Stimulated activated CD4-positive, alpha-beta T cell treated with anti-CD3 and anti-CD28 coated beads, Interleukin-15, amount 100 ng/mL, for 48 hours (primary cell): ENCODE measurements at regions not wholly inside any gene's neighbourhood (a gene's known extent, or its start where the extent isn't known, plus 50 kb on each side); places are given as distances from the start of the nearest gene placed in this dataset.
"Not testable (repeated sequence)": the region's sequence is repeated elsewhere in the genome, so short reads cannot be mapped to it uniquely, and the experiment has no call there.

Source experiments
- DNase-seq, 2 donors: peaks; one replicate each; pipeline ENCODE4 v3.0.0-alpha.2; 2020; ENCODE audit warnings: low read depth in 2 of 2

DNA sequence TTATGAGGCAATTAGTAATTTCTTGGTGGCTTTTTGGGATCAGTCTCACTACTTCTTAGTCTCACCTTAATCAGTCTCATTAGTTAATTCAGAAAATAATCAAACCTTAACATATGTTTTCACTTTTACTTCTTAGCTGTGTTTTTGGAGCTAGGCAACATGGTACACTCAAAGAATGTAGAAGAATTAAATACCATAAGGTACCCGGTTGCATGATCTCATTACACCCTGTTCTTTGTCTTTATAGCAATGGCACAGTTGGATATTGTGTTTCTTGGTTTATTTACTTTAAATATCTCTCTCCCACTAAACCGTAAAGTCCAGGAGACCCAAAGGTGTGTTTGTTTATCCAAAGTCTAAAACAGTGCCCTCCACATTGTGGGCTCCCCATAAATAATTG, 132.3 kb downstream of the TNFSF18 start:
- DNase-seq, result no peak

DNA sequence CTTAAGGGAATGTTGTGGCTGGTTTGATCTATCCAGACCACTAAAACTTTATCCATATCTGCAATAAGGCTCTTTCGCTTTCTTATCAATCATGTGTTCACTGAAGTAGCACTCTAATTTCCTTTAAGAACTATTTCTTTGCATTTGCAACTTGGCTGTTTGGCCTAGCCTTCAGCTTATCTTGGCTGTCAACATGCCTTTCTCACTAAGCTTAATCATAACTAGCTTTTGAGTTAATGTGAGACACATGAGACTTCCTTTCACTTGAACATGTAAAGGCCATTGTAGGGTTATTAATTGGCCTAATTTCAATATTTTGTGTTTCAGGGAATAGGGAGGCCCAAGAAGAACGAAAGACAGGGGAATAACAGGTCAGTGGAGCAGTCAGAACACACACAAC, 124.7 kb downstream of the TNFSF18 start:
- DNase-seq, result no peak

DNA sequence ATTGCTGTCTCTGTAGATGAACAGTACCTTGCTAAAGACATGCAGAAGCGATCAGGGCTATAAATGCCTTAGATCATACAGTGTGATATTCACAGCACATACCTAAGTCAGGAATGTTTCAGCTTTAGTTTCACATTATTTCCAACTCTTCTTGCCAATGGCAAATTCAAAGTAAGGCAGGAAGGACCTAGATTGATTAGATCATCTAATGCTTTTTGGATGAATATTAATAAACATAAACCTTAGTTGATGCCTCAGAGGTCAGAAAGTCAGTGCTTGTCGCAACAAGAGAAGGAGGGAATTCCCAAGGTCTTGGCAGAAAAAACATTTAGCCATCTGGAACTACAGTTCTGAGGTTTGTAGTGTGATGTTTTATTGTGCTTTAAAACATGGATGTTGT, 122.3 kb downstream of the TNFSF18 start:
- no peak for DNase-seq

DNA sequence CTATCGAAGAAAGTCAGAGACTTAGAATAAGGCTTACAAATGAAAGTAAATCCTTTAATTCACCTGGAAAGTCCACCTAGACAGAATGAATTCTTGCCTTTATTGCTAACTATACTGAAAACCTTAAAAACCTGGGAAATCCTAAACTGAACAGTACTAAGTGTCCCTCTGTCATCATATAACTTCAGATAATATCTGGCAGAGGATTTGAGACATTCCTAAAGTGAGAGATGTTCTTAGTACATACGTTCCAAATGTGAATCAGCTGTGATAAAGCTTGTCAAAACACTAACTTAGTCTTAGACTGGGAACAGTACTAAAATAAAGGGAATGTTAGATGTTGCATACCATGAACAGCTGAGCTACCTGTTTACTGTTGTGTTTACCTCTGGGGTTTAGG, 121.7 kb downstream of the TNFSF18 start:
- no peak for DNase-seq

DNA sequence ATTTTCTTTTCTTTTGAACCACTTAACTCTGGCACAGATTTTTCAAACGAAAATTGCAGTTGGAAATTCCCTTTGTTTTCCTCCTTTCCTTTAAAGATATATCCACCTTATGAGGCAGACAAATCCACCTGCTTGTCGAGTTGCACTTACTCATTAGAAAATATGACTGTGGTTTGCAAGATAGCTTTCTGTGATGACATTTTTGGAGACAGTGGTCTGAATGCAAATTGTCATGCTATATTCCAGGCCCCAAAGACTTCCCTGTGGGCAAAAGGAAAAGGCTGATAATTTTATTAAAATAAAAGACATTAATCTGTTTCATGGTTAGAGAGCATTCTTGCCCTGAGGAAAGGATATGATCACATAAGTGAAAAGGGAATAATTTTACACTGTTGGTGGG, 120.6 kb downstream of the TNFSF18 start:
- DNase-seq, result no peak

DNA sequence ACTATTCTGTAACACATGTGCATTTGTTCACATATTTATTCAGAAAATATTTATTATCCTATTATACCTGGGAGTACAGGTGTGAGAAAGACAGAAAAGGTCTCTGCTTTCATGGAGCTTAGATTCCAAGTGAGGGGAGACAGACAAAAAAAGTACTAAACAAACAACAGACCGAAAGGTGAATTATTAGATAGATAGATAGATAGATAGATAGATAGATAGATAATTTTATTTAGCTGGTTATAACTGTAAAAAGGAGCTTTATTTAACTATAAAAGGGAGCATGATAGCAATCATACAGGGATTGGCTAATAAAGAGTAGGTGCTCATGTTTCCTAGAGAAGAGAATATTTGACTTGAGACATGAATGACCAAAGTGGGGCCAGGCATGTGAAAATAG, 119.4 kb downstream of the TNFSF18 start:
- DNase-seq, result no peak

DNA sequence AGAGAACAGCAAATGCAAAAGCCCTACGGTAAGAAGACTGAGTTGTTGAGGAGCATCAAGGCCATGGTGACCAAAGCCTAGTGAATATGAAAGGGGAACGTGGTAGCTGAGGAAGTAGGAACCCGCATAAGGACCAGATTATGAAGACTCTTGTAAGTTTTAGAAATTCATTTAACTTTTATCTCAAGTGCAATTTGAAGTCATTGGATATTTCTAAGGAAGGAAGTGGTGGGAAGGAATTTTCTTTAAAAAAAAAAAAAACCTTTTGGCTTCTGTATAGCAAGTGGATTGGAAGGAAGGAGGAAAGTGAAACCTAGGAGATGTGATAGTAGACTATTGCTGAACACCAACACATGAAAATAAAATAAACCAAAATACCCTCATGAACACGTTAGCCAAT, 119.0 kb downstream of the TNFSF18 start:
- no peak for DNase-seq

DNA sequence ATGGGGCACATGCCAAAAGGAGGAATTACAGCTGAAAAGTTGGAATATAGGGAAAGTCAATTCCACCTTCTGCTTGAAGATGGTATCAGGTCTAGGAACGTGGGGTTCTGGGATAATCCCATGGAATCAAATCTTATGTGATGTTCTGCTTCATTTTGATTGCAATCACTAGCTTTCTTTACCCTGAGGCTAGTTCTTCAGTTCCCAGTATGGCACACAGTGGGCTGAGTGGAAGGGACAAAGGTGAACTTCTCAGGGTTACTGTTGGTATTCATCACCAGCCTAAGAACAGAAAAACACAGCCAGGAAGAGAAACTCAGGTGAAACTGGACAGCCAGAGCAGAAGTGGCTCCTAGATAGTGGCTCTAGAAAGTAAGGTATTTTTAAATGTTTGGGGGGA, 117.8 kb downstream of the TNFSF18 start:
- no peak for DNase-seq

DNA sequence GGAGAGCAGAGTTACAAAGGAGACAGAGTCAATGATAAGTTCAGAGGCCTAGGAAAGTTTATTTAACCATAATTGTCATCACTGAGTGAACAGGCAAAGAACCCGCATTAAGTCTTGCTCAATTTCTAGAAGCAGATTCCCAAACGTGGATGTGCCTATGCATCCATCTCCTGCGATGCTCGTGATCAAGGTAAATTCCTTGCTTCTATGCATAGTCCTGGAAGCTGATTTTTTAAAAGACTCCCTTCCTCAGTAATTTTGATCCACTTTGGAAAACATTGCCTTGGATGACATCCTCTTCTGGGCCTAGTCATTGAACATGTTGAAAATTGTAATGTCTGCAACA, 116.4 kb downstream of the TNFSF18 start:
- DNase-seq, result no peak

DNA sequence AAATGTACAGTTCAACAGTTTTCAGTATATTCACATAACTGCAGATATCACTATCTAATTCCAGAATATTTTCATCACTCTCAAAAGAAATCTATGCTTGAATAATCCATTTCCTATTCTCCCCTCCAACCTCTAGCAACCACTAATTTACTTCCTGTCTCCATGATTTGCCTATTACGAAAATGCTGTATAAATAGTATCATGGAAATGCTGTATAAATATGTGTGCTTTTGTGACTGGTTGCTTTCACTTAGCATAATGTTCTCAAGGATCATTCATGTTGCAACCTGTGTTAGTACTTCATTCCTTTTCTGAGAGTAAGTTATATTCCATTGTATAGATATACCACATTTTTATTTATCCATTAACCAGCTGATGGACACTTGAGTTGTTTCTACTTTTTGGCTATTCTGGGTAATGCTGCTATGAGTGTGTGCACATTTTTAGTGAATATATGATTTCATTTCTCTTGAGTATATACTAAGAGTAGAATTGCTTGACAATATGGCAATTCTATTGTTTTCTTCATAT, 115.6 kb downstream of the TNFSF18 start:
- DNase-seq, result no peak

DNA sequence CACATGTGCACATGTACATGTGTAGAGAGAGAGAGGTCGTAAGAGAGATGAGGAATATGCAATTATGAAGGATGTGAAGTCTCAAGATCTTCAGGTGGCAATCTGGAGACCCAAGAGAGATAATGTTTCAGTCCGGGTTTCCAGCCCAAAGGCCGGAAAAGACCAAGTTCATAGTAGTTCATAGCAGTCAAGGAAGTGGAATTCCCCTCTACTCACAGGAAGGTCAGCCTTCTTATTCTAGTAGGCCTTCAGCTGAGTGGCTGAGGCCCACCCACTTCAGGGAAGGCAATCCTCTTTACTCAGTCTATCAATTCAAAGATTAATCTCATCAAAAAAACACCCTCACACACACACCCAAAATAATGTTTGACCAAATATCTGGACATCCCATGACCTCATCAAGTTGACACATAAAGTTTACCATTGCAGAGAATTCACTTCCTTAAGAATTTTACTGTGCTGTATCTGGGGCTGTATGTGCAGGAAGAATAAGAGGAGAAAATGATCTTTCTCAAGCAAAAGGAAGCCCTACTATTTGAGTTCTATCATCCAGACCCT, 114.6 kb downstream of the TNFSF18 start:
- DNase-seq, result no peak

DNA sequence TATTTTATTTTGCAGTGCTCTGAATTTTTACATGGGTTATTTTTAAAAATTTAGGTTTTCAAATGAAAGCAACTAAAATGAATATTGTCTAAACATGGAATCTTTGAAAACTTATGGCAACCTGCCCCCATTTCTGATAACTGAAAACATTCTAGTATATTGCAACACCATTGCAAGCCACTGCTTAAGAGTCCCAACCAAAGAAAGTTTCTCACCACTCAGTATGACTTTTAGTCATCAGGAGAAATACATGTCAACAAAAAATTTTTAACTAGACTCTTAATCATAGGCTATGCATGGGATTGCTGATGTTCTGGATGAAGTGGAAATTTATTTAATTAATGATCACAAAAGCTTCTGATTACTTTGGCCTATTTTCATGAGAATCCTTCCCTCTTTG, 112.1 kb downstream of the TNFSF18 start:
- DNase-seq, result no peak

DNA sequence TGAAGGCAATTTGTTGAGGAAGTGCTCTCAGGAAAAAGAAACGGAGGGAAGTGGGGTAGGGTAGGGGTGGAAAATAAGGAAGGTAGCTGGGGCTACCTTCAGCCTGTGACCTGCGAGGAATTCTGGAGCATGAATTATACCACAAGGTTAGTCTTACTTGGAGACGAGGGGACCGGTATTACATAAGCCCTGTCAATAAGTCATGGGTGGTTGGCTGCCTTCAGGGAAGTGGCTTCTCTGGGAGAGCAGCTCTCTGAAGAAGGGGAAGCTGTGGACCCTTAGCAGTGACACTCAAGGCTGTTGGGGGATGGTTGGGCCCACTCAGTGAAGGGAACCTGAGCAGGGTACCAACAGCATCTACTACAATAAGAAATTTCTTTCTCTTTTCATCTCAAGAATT, 111.3 kb downstream of the TNFSF18 start:
- no peak for DNase-seq

DNA sequence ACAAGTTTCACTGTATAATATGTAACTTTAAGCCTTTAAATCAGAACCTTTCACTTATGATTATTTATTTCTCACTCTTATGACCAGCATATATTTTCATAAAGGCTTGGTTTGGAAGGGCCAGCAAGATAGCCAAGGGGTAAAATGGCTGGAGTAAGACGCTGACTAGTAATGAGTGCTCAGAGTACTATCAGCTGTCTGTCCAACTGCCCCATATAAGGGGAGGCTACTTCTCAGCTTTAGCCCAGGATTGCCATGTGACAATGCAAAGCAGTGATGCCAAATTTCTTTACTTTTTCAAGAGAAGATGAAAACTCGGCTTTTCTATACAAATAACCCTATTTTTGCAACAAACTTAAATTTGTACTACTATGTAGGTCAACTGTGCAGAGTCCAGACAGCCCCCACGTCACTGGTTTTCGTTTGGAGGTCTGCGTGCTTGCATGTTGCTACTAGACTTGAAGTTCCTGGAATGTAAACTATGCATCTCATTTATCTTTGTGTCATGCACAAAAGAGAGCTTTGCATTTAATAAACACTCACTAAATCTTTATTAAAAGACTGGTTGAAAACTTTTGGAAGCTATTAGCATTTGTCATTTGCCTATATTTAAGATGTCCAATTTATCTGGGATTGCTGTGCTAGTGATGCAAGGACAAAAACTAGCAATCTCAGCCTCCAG, 110.4 kb downstream of the TNFSF18 start:
- no peak for DNase-seq

DNA sequence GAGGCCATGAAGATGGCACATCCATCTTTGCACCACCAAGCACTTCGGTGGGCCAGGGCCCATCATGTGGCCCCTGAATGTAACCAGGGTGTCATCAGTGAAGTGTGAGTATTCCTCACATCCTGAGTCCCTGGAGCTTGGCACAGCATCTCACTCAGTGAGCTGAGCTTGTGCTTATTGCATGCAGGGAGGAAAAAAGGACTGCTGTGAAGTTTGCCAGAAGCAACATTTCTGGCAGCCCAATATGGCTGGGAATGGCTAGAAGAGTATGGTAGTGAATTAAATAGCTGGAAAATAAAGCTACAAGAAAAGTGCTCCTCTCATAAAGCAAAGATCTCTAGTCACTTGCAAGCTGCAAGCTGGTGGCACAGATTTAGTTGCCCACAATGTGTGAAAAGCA, 109.3 kb downstream of the TNFSF18 start:
- DNase-seq, result no peak

DNA sequence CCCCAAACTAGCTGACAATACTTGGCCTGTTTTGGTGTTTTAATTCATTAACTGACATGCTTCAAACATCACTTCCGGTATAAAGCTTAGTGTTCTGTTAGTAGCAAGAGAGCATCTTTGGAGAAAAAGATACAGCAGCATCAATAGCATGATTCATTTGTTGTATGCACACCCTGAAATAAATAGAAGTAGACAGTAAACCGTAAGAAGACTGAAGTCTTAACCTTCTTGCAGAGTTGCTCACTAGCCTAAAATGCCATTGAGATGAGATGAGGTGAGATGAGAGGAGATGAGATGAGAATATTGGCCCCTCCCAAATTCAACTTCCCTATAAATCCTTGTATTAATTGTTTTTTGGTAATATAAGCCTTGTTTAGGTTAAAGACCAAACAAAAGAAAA, 108.8 kb downstream of the TNFSF18 start:
- no peak for DNase-seq

DNA sequence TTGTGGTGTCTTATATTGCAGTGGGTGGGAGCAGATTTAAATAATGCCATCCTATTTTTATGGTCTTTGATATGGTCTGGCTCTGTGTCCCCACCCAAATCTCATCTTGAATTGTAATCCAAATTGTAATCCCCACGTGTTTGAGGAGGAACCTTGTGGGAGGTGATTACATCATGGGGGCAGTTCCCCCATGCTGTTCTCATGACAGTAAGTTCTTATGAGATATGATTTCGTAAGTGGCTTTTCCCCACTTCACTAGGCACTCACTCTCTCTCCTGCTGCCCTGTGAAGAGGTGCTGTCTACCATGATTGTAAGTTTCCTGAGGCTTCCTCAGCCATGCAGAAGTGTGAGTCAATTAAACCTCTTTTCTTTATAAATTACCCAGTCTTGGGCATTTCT, 107.6 kb downstream of the TNFSF18 start:
- not testable (repeated sequence) for DNase-seq

DNA sequence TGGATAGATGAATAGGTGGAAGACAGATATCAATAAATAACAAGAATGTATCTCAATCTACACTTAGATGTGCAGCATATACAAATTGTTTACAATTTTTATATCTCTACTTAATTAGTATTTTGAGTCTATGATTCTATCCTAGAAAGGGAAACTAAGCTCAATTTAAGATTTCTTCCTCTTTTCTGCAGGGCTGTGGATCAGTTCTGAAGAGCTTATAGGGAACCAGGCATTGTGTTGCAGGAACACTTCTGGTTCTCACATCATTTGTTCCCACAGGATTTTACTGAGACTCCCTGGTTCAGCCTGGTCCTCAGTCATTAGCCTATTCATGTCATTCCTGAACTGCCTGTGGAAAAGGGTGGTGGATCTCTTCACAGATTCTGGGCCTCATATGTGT, 105.8 kb downstream of the TNFSF18 start:
- DNase-seq, result no peak

DNA sequence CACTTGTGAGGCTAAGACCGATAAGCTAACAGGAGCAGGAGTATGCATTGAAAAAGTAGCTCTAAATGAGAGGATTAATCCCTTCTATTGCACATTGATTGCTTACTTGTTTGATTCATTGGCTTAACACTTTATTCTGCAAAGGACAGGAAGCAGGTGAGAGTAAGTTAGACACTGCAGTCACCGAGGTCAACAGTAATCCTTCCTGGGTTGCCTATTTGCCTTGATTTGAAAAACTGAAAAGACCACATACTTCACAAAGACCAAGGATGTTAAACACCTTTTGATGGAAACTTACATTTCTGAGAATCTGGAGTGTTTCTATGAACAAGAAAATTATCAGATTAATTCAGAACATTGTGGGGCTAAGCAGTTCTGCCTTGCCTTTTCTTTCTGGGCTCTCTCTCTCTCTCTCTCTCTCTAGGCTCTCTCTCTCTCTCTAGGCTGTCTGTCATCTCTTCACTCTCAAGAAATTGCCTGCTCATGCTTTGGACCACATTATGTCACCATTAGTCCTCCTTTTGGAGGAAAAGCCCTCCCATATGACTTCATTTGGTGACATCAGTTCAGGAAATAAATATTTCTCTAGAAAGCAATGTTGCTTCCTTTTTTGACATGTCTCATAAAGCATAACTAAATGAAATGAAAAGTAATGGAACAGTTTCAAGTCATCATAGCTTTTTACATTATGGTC, 103.8 kb downstream of the TNFSF18 start:
- no peak for DNase-seq

DNA sequence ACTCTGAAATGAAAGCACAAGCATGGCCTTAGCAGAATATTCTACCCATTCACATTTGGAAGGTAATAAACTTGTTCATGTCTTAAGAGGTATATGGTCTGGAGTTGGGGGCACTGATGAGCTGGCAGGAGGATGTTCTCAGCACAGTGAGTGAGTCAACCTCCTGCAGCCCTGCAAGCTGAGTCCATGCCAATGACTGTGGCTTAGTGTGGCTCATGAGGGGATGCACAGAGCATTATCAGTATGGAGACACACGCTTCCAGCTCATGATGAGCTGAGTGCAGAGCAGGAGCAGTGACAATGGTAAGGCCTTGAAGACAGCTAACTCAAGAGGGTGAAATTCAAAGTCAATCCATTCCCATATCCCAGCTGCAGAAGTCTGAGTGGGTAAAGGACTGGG, 102.3 kb downstream of the TNFSF18 start:
- DNase-seq, result no peak

DNA sequence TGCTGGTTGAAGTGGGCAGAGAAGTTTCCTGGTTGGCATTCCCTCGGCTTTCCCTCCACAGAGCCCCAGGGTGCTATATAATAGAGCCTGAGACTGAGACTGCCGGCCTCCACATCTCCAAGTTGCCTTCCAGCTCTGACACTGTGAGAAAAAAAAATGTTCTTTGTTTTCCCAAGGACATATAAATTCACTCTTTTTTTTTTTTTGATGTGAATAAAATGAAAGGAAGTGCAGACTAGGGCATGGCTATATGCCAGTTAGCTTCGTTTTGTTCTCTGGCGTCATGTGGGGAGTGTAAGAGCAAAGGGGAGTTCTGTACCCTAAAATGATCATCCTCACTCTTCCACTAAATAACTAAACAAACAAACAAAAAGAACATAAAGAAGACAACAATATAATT, 101.6 kb downstream of the TNFSF18 start:
- no peak for DNase-seq

DNA sequence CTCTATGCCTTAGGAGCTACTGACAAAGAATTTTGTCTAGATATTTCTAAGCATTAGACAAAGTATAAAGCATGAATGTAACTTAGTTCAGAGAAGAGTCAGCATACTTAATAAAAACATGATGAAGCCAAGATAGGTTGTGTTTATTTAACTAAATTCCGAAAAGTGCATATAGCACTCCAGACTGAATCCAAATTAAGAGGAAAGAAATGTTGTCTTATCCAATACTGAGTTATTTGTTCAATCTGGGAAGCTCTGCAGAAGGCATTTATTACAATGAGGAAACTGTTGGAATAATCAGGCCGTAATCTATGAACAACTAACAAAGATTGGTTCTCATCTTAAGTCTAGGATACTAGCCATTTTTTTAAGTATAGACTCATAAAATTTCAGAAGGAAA, 100.2 kb downstream of the TNFSF18 start:
- no peak for DNase-seq

DNA sequence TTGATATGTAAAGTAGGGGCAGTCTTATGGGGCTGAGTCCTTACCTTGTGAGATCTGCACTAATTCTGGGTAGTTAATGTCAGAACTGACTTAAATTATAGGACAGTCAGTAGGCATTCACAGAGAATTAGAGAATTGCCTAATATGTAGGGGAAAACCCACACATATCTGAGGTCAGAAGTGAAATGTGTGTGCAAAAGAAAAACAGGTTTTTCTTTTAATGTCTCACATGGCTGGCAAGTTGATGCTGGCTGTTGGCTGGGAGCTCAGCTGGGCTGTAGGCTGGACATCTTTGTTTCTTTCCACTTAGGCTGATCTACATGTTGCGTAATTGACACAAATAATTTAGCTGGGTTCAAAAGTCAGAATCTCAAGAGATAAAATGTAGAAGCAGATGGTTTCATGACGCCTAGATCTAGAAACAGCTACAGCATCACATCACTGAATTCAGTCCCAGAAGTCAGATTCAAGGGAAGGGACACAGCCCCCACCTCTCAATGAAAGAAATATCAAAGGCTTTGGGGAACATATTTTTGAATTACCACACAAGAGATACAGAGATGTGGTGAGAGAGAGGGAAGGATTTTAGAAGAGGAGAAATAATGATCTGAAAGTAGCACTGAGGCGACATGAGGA, 98.9 kb downstream of the TNFSF18 start:
- no peak for DNase-seq
